H1 (cell line): ENCODE measurements at regions not wholly inside any gene's neighbourhood (a gene's known extent, or its start where the extent isn't known, plus 50 kb on each side); places are given as distances from the start of the nearest gene placed in this dataset.

Source experiments
- CBX5 ChIP-seq: fragments of 300-800, 300-1000 bp; sonication (generic); IDR thresholded peaks from 2 replicates; pipeline ENCODE4 v1.7.1; 2016; ENCODE audit warnings: antibody characterized with exemption, low read length, low read depth
- EZH2 ChIP-seq: fragments of 200-600 bp; sonication (generic); IDR thresholded peaks from 2 replicates; pipeline ENCODE4 v1.7.1; 2012; ENCODE audit warnings: low read depth, mild to moderate bottlenecking, moderate library complexity, low read length, inconsistent platforms; ENCODE audit not compliant: severe bottlenecking
- HDAC2 ChIP-seq, 2 experiments: fragments of 300-600 bp in 1 of 2; sonication (generic) in 1 of 2; IDR thresholded peaks; 2 replicates each; pipeline ENCODE4 v1.6.1; 2011 to 2012; ENCODE audit warnings: low read depth in 2 of 2, low read length in 2 of 2, mild to moderate bottlenecking in 2 of 2, moderate library complexity in 2 of 2, borderline replicate concordance in 1 of 2, inconsistent platforms in 1 of 2
- PHF8 ChIP-seq: fragments of 200-600 bp; sonication (generic); conservative IDR thresholded peaks from 2 replicates; pipeline ENCODE4 v1.7.1; 2012; ENCODE audit warnings: low read depth, mild to moderate bottlenecking, inconsistent platforms, low read length, moderate library complexity
- SIX5 ChIP-seq: IDR thresholded peaks from 2 replicates; pipeline ENCODE4 v1.6.1; 2011; ENCODE audit warnings: mild to moderate bottlenecking, low read depth, low read length
- SP4 ChIP-seq: IDR thresholded peaks from 2 replicates; pipeline ENCODE4 v1.6.1; 2012; ENCODE audit warnings: low read length, inconsistent platforms
- TCF12 ChIP-seq: IDR thresholded peaks from 2 replicates; pipeline ENCODE4 v1.6.1; 2011; ENCODE audit warnings: low read depth, mild to moderate bottlenecking, low read length

DNA sequence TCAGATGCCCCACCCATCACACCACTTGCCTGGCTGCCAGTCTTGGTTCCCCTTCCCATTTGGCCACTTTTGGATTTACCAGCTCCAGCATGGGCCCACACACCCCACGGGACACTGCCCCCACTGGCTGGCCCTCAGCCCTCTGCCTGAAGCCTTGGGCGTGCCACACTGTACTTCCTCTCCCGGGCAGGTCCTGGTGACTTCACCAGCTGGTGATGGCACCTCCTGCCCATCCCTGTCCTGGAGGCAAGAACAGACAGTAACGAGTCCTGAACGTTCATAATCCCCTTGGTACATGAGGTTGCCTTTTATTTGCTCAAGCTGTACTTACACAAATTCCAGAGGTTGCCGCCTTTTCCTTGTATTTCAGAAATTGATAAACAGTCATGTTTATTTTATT is 81.1 kb downstream of the TMEM17 start (continued):
- TF ChIP-seq SIX5: no peak
- TF ChIP-seq PHF8: no peak
- TF ChIP-seq HDAC2 (IDR thresholded peaks at IDR 0.05; ENCODE audit: borderline replicate concordance in 1 of 2, low read depth in 2 of 2, low read length in 2 of 2): no peak
- no peak for TF ChIP-seq TCF12
- no peak for TF ChIP-seq EZH2
- TF ChIP-seq SP4: no peak
- no peak for TF ChIP-seq CBX5
